ENCODE measurements at regions not wholly inside any gene's neighbourhood (a gene's known extent, or its start where the extent isn't known, plus 50 kb on each side); places are given as distances from the start of the nearest gene placed in this dataset.

DNA sequence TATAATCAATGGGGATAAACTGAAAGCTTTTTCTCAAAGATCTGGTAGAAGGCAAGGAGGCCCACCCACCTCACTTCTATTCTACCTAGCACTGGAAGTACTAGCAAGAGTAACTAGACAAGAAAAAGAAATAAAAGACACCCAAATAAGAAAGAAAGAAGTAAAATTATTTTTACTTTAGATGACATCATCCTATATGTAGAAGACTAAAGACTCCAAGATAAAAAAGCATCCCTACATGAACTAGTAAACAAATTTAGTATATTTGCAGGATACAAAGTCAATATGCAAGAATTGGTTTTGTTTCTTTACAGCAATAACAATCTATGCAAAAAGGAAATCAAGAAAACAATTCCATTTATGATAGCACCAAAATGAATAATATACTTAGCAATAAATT, 201.5 kb upstream of the KIRREL3 start (continued):
- TF ChIP-seq ZFP3 (CRISPR knock-in tag; IDR thresholded peaks at IDR 0.05) (no peak), CSDC2 (CRISPR knock-in tag; IDR thresholded peaks at IDR 0.05) (no peak), ZNF565 (CRISPR knock-in tag; conservative IDR thresholded peaks at IDR 0.05; ENCODE audit: low read depth) (no peak), ESRRG (CRISPR knock-in tag; IDR thresholded peaks at IDR 0.05) (no peak), ZFP30 (CRISPR knock-in tag; IDR thresholded peaks at IDR 0.05) (no peak), ARNTL (CRISPR knock-in tag; IDR thresholded peaks at IDR 0.05; ENCODE audit: borderline replicate concordance, low read depth) (no peak)

- ATAC-seq, result no peak
- TF ChIP-seq ARNTL (CRISPR knock-in tag; IDR thresholded peaks at IDR 0.05; ENCODE audit: borderline replicate concordance, low read depth) (no peak), BACH2 (CRISPR knock-in tag; IDR thresholded peaks at IDR 0.05; ENCODE audit: borderline replicate concordance) (no peak), TOX (CRISPR knock-in tag; IDR thresholded peaks at IDR 0.05; ENCODE audit: borderline replicate concordance) (no peak), PPARA (CRISPR knock-in tag; IDR thresholded peaks at IDR 0.05; ENCODE audit: borderline replicate concordance) (no peak), ZNF8 (CRISPR knock-in tag; IDR thresholded peaks at IDR 0.05) (no peak), CSDC2 (CRISPR knock-in tag; IDR thresholded peaks at IDR 0.05) (no peak)
- TF ChIP-seq, protein P1, sequence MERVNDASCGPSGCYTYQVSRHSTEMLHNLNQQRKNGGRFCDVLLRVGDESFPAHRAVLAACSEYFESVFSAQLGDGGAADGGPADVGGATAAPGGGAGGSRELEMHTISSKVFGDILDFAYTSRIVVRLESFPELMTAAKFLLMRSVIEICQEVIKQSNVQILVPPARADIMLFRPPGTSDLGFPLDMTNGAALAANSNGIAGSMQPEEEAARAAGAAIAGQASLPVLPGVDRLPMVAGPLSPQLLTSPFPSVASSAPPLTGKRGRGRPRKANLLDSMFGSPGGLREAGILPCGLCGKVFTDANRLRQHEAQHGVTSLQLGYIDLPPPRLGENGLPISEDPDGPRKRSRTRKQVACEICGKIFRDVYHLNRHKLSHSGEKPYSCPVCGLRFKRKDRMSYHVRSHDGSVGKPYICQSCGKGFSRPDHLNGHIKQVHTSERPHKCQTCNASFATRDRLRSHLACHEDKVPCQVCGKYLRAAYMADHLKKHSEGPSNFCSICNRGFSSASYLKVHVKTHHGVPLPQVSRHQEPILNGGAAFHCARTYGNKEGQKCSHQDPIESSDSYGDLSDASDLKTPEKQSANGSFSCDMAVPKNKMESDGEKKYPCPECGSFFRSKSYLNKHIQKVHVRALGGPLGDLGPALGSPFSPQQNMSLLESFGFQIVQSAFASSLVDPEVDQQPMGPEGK (CRISPR knock-in tag; IDR thresholded peaks at IDR 0.05; ENCODE audit: borderline replicate concordance), result no peak
- TF ChIP-seq, protein P2, sequence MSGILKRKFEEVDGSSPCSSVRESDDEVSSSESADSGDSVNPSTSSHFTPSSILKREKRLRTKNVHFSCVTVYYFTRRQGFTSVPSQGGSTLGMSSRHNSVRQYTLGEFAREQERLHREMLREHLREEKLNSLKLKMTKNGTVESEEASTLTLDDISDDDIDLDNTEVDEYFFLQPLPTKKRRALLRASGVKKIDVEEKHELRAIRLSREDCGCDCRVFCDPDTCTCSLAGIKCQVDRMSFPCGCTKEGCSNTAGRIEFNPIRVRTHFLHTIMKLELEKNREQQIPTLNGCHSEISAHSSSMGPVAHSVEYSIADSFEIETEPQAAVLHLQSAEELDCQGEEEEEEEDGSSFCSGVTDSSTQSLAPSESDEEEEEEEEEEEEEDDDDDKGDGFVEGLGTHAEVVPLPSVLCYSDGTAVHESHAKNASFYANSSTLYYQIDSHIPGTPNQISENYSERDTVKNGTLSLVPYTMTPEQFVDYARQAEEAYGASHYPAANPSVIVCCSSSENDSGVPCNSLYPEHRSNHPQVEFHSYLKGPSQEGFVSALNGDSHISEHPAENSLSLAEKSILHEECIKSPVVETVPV (CRISPR knock-in tag; IDR thresholded peaks at IDR 0.05), result no peak
- TF ChIP-seq, protein P3, sequence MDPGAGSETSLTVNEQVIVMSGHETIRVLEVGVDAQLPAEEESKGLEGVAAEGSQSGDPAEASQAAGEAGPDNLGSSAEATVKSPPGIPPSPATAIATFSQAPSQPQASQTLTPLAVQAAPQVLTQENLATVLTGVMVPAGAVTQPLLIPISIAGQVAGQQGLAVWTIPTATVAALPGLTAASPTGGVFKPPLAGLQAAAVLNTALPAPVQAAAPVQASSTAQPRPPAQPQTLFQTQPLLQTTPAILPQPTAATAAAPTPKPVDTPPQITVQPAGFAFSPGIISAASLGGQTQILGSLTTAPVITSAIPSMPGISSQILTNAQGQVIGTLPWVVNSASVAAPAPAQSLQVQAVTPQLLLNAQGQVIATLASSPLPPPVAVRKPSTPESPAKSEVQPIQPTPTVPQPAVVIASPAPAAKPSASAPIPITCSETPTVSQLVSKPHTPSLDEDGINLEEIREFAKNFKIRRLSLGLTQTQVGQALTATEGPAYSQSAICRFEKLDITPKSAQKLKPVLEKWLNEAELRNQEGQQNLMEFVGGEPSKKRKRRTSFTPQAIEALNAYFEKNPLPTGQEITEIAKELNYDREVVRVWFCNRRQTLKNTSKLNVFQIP (CRISPR knock-in tag; IDR thresholded peaks at IDR 0.05; ENCODE audit: borderline replicate concordance, low read depth), result no peak
Observed at GRCh38 chr11:127199306-127199801, 198.8 kb upstream of the KIRREL3 start.

DNA sequence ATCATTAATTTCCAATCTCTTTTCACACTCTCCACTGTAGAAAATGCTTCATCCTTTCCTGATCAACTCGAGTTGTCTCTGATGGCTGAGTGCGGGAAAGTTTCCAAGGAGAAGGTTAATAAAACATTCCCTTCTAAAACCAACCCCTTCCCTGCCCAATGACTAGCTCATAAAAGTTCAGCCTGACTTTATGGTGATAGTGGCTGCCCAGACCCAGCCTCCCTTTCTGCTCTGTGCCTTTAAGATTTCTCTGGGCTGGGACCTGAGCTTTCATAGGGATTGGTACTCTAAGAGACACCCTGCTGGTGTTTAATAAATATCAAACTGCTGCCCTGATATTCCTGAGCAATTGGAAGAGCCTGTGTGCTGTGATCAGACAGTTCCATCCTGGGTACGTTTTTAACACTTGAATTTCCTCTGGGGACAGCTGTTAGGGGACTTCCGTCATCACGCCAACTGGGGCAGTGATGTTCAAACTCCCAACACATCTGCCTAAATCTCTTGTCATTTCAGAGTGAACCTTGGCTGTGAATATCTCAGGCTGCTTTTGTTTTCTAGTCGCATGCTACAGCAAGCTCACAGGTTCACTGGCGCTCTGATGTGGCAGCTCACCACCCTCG, 195.0 kb upstream of the KIRREL3 start:
- TF ChIP-seq TCF4 (CRISPR knock-in tag; IDR thresholded peaks at IDR 0.05; ENCODE audit: borderline replicate concordance) (no peak), ARNTL (CRISPR knock-in tag; IDR thresholded peaks at IDR 0.05; ENCODE audit: borderline replicate concordance, low read depth) (no peak), ZC3H10 (CRISPR knock-in tag; IDR thresholded peaks at IDR 0.05) (no peak), ESRRG (CRISPR knock-in tag; IDR thresholded peaks at IDR 0.05) (no peak), PPARA (CRISPR knock-in tag; IDR thresholded peaks at IDR 0.05; ENCODE audit: borderline replicate concordance) (no peak), OSR1 (CRISPR knock-in tag; IDR thresholded peaks at IDR 0.05) (no peak), ZNF565 (CRISPR knock-in tag; conservative IDR thresholded peaks at IDR 0.05; ENCODE audit: low read depth) (no peak), BACH2 (CRISPR knock-in tag; IDR thresholded peaks at IDR 0.05; ENCODE audit: borderline replicate concordance) (no peak)
- TF ChIP-seq, protein P2 (CRISPR knock-in tag; IDR thresholded peaks at IDR 0.05), result no peak
- TF ChIP-seq, protein P4, sequence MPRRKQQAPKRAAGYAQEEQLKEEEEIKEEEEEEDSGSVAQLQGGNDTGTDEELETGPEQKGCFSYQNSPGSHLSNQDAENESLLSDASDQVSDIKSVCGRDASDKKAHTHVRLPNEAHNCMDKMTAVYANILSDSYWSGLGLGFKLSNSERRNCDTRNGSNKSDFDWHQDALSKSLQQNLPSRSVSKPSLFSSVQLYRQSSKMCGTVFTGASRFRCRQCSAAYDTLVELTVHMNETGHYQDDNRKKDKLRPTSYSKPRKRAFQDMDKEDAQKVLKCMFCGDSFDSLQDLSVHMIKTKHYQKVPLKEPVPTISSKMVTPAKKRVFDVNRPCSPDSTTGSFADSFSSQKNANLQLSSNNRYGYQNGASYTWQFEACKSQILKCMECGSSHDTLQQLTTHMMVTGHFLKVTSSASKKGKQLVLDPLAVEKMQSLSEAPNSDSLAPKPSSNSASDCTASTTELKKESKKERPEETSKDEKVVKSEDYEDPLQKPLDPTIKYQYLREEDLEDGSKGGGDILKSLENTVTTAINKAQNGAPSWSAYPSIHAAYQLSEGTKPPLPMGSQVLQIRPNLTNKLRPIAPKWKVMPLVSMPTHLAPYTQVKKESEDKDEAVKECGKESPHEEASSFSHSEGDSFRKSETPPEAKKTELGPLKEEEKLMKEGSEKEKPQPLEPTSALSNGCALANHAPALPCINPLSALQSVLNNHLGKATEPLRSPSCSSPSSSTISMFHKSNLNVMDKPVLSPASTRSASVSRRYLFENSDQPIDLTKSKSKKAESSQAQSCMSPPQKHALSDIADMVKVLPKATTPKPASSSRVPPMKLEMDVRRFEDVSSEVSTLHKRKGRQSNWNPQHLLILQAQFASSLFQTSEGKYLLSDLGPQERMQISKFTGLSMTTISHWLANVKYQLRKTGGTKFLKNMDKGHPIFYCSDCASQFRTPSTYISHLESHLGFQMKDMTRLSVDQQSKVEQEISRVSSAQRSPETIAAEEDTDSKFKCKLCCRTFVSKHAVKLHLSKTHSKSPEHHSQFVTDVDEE (CRISPR knock-in tag; IDR thresholded peaks at IDR 0.05), result no peak
- TF ChIP-seq, protein P3 (CRISPR knock-in tag; IDR thresholded peaks at IDR 0.05; ENCODE audit: borderline replicate concordance, low read depth), result no peak
- ATAC-seq, result no peak
